Activated T-helper 17 cell treated with anti-CD3 and anti-CD28 coated beads, Interleukin-2, amount 50 U/mL, for 72 hours (primary cell): ENCODE measurements at regions not wholly inside any gene's neighbourhood (a gene's known extent, or its start where the extent isn't known, plus 50 kb on each side); places are given as distances from the start of the nearest gene placed in this dataset.

Source experiments
- ATAC-seq: fragments of 150-1000 bp; cut with Tn5 transposase; replicated peaks from 2 replicates; pipeline ENCODE4 v1.10.0; 2021; ENCODE audit warnings: mild to moderate bottlenecking, moderate library complexity
- H3K27ac Mint-ChIP-seq: one replicate; pipeline ENCODE4 v1.8.0; 2022; ENCODE audit warnings: mixed read lengths
- H3K27me3 Mint-ChIP-seq: one replicate; pipeline ENCODE4 v1.8.0; 2022; ENCODE audit warnings: mixed read lengths
- H3K36me3 Mint-ChIP-seq: one replicate; pipeline ENCODE4 v1.8.0; 2022; ENCODE audit warnings: low read depth, mild to moderate bottlenecking, mixed read lengths
- H3K4me1 Mint-ChIP-seq: one replicate; pipeline ENCODE4 v1.8.0; 2022; ENCODE audit warnings: mixed read lengths
- H3K4me3 Mint-ChIP-seq: one replicate; pipeline ENCODE4 v1.8.0; 2022; ENCODE audit warnings: mild to moderate bottlenecking, mixed read lengths
- H3K9me3 Mint-ChIP-seq: one replicate; pipeline ENCODE4 v1.8.0; 2022; ENCODE audit warnings: mixed read lengths

GRCh38 chr6:53398247-53399026, 49.7 kb upstream of the ELOVL5 start:
- H3K27me3 Mint-ChIP-seq: no peaks in the 10 kb centered on the region
- peak; percentile 62 for ATAC-seq
- no peak overlapping the region for H3K27ac Mint-ChIP-seq
- H3K4me1 Mint-ChIP-seq: no peaks in the 10 kb centered on the region
- no peaks in the 10 kb centered on the region for H3K36me3 Mint-ChIP-seq
- H3K9me3 Mint-ChIP-seq: no peaks in the 10 kb centered on the region
- H3K4me3 Mint-ChIP-seq: no peak overlapping the region
